Trophoblast cell (in vitro differentiated cells and primary cell): ENCODE measurements at regions not wholly inside any gene's neighbourhood (a gene's known extent, or its start where the extent isn't known, plus 50 kb on each side); places are given as distances from the start of the nearest gene placed in this dataset.

ENCODE experiments used
- DNase-seq, 2 donors: peaks; one replicate each; pipeline ENCODE4 v3.0.0-alpha.2; 2016
- H2AFZ ChIP-seq: 2 replicates; pipeline ENCODE4 v1.6.1; 2013; ENCODE audit warnings: low read length, moderate library complexity, mild to moderate bottlenecking; ENCODE audit not compliant: insufficient read depth, poor library complexity
- H2AK5ac ChIP-seq: 2 replicates; pipeline ENCODE4 v1.6.1; 2013; ENCODE audit warnings: mild to moderate bottlenecking, low read length
- H2BK120ac ChIP-seq: 2 replicates; pipeline ENCODE4 v1.6.1; 2013; ENCODE audit warnings: low read length, mild to moderate bottlenecking, moderate library complexity; ENCODE audit not compliant: insufficient read depth, poor library complexity
- H2BK12ac ChIP-seq: 2 replicates; pipeline ENCODE4 v1.6.1; 2013; ENCODE audit warnings: mild to moderate bottlenecking, low read length, moderate library complexity
- H2BK5ac ChIP-seq: 2 replicates; pipeline ENCODE4 v1.6.1; 2013; ENCODE audit warnings: low read length, low read depth, moderate library complexity, mild to moderate bottlenecking; ENCODE audit not compliant: poor library complexity
- H3K14ac ChIP-seq: 2 replicates; pipeline ENCODE4 v1.6.1; 2013; ENCODE audit warnings: mild to moderate bottlenecking, low read length
- H3K18ac ChIP-seq: 2 replicates; pipeline ENCODE4 v1.6.1; 2013; ENCODE audit warnings: mild to moderate bottlenecking, low read length
- H3K23ac ChIP-seq: 2 replicates; pipeline ENCODE4 v1.6.1; 2013; ENCODE audit warnings: low read length
- H3K27ac ChIP-seq: 2 replicates; pipeline ENCODE4 v1.5.1; 2013; ENCODE audit warnings: low read depth, mild to moderate bottlenecking, inconsistent platforms, low read length, moderate library complexity
- H3K27me3 ChIP-seq: 2 replicates; pipeline ENCODE4 v1.6.1; 2013; ENCODE audit warnings: inconsistent platforms, mild to moderate bottlenecking, low read length, moderate library complexity; ENCODE audit not compliant: insufficient read depth
- H3K36me3 ChIP-seq, 2 experiments: 1 replicate in 1 of 2; 2 replicates in 1 of 2; pipeline ENCODE4 v1.6.1; 2013; ENCODE audit warnings: low read length in 2 of 2, mild to moderate bottlenecking in 2 of 2, moderate library complexity in 1 of 2; ENCODE audit not compliant: insufficient read depth in 2 of 2, control insufficient read depth in 1 of 2
- H3K4ac ChIP-seq: 2 replicates; pipeline ENCODE4 v1.6.1; 2013; ENCODE audit warnings: low read depth, mild to moderate bottlenecking, low read length, moderate library complexity
- H3K4me1 ChIP-seq, 2 experiments: 1 replicate in 1 of 2; 2 replicates in 1 of 2; pipeline ENCODE4 v1.6.1; 2013; ENCODE audit warnings: low read length in 2 of 2, mild to moderate bottlenecking in 2 of 2, moderate library complexity in 1 of 2; ENCODE audit not compliant: insufficient read depth in 2 of 2, control insufficient read depth in 1 of 2
- H3K4me2 ChIP-seq: 2 replicates; pipeline ENCODE4 v1.6.1; 2013; ENCODE audit warnings: inconsistent platforms, mild to moderate bottlenecking, low read length, moderate library complexity
- H3K4me3 ChIP-seq: 2 replicates; pipeline ENCODE4 v1.5.1; 2013; ENCODE audit warnings: mild to moderate bottlenecking, low read depth, low read length, inconsistent platforms
- H3K79me1 ChIP-seq: one replicate; pipeline ENCODE4 v1.6.1; 2013; ENCODE audit warnings: low read length
- H3K79me2 ChIP-seq: 2 replicates; pipeline ENCODE4 v1.6.1; 2013; ENCODE audit warnings: low read length, mild to moderate bottlenecking; ENCODE audit not compliant: control insufficient read depth, insufficient read depth, poor library complexity
- H3K9ac ChIP-seq: 2 replicates; pipeline ENCODE4 v1.6.1; 2013; ENCODE audit warnings: mild to moderate bottlenecking, low read length
- H3K9me3 ChIP-seq: 2 replicates; pipeline ENCODE4 v1.6.1; 2013; ENCODE audit warnings: low read depth, mild to moderate bottlenecking, control low read depth, inconsistent platforms, low read length; ENCODE audit not compliant: insufficient read depth
- H4K12ac ChIP-seq: 2 replicates; pipeline ENCODE4 v1.6.1; 2013; ENCODE audit warnings: low read depth, mild to moderate bottlenecking, low read length, moderate library complexity
- H4K8ac ChIP-seq: 2 replicates; pipeline ENCODE4 v1.6.1; 2013; ENCODE audit warnings: low read depth, mild to moderate bottlenecking, low read length, moderate library complexity
- H4K91ac ChIP-seq: one replicate; pipeline ENCODE4 v1.6.1; 2013; ENCODE audit warnings: low read depth, mild to moderate bottlenecking, low read length, moderate library complexity
- WGBS: extraction: QIAGEN DNeasy Blood & Tissue Kit; methylation state at CpG from one replicate; pipeline ENCODE4 v1.1.7; 2013; ENCODE audit warnings: missing lambda C conversion rate; ENCODE audit not compliant: insufficient read length, insufficient coverage; ENCODE audit errors: extremely low coverage; 5-methylcytosine and 5-hydroxymethylcytosine counted together

- no CpG with 5 or more reads among the region's 3 CpGs for WGBS
Observed at GRCh38 chr3:69647081-69647480, 92.2 kb upstream of the MITF start.

GRCh38 chr3:69646287-69647067, 92.8 kb upstream of the MITF start:
- Histone ChIP-seq H3K27me3 (no peaks in the 10 kb centered on the region), H3K79me1 (no peaks in the 10 kb centered on the region), H3K9me3 (no peaks in the 10 kb centered on the region), H3K18ac (no peak overlapping the region), H3K27ac (no peak overlapping the region), H2BK5ac (no peak overlapping the region), H3K36me3 (no peaks in the 10 kb centered on the region), H2AK5ac (no peak overlapping the region), H2BK120ac (no peak overlapping the region), H4K91ac (no peak overlapping the region), H2AFZ (no peak overlapping the region), H3K23ac (no peak overlapping the region), H4K8ac (no peak overlapping the region), H3K4me1 (no peaks in the 10 kb centered on the region), H2BK12ac (no peak overlapping the region), H3K4ac (no peak overlapping the region), H3K79me2 (no peaks in the 10 kb centered on the region), H4K12ac (no peak overlapping the region), H3K14ac (no peak overlapping the region), H3K4me3 (no peak overlapping the region), H3K9ac (no peak overlapping the region), H3K4me2 (no peak overlapping the region)
- no peak for DNase-seq
- no CpG with 5 or more reads among the region's 14 CpGs for WGBS

More at GRCh38 chr3:69647081-69647480, 92.2 kb upstream of the MITF start:
- no peak for DNase-seq
- Histone ChIP-seq H3K4me3 (no peak overlapping the region), H3K27me3 (no peaks in the 10 kb centered on the region), H2BK12ac (no peak overlapping the region), H3K9me3 (no peaks in the 10 kb centered on the region), H3K4me2 (no peak overlapping the region), H2BK5ac (no peak overlapping the region), H2AFZ (no peak overlapping the region), H3K79me2 (no peaks in the 10 kb centered on the region), H4K91ac (no peak overlapping the region), H2BK120ac (no peak overlapping the region), H3K23ac (no peak overlapping the region), H3K4ac (no peak overlapping the region), H3K4me1 (no peaks in the 10 kb centered on the region), H2AK5ac (no peak overlapping the region), H3K14ac (no peak overlapping the region), H3K27ac (no peak overlapping the region), H3K79me1 (no peaks in the 10 kb centered on the region), H3K9ac (no peak overlapping the region), H4K12ac (no peak overlapping the region), H4K8ac (no peak overlapping the region), H3K36me3 (no peaks in the 10 kb centered on the region), H3K18ac (no peak overlapping the region)

GRCh38 chr3:69642606-69643005, 96.7 kb upstream of the MITF start:
- Histone ChIP-seq H3K4me3 (no peak overlapping the region), H3K79me2 (no peaks in the 10 kb centered on the region), H4K91ac (no peak overlapping the region), H3K9me3 (no peaks in the 10 kb centered on the region), H3K27me3 (no peaks in the 10 kb centered on the region), H2AK5ac (no peak overlapping the region), H2AFZ (no peak overlapping the region), H4K8ac (no peak overlapping the region), H3K79me1 (no peaks in the 10 kb centered on the region), H3K23ac (no peak overlapping the region), H3K36me3 (no peaks in the 10 kb centered on the region), H3K4ac (no peak overlapping the region), H3K14ac (no peak overlapping the region), H3K4me1 (no peaks in the 10 kb centered on the region), H2BK12ac (no peak overlapping the region), H3K27ac (no peak overlapping the region), H4K12ac (no peak overlapping the region), H2BK120ac (no peak overlapping the region), H3K9ac (no peak overlapping the region), H3K4me2 (no peak overlapping the region), H3K18ac (no peak overlapping the region), H2BK5ac (no peak overlapping the region)
- WGBS, result no CpG with 5 or more reads among the region's 5 CpGs
- DNase-seq, result peak in 1 of 2 donors; percentile 8

DNA sequence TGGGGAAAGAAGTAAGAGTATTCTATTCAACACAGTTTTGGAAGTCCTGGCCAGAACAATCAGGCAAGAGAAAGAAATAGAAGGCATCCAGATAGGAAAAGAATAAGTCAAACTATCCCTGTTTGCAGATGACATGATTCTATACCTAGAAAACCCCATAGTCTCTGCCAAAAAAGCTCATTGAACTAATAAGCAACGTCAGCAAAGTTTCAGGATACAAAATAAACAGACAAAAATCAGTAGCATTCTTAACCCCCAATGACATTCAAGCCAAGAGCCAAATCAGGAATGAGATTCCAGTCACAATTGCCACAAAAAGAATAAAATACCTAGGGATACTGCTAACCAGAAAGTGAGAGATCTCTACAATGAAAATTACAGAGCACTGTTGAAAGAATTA, 99.4 kb upstream of the MITF start:
- H3K4me2 ChIP-seq, result no peak overlapping the region
- no peak overlapping the region for H4K12ac ChIP-seq
- no peak overlapping the region for H2AFZ ChIP-seq
- H3K79me1 ChIP-seq, result no peaks in the 10 kb centered on the region
- no peaks in the 10 kb centered on the region for H3K9me3 ChIP-seq
- no peak overlapping the region for H2BK120ac ChIP-seq
- no peak overlapping the region for H3K23ac ChIP-seq
- WGBS, result no CpG with 5 or more reads among the region's 1 CpG
- H2BK5ac ChIP-seq, result no peak overlapping the region
- H3K27me3 ChIP-seq, result no peaks in the 10 kb centered on the region
- DNase-seq, result no peak
- no peak overlapping the region for H3K9ac ChIP-seq
- H3K4ac ChIP-seq, result no peak overlapping the region
- H2BK12ac ChIP-seq, result no peak overlapping the region
- no peak overlapping the region for H3K4me3 ChIP-seq
- no peak overlapping the region for H4K8ac ChIP-seq
- no peak overlapping the region for H2AK5ac ChIP-seq
- no peak overlapping the region for H3K14ac ChIP-seq
- no peaks in the 10 kb centered on the region for H3K36me3 ChIP-seq
- no peaks in the 10 kb centered on the region for H3K79me2 ChIP-seq
- no peak overlapping the region for H3K18ac ChIP-seq
- H3K4me1 ChIP-seq, result no peaks in the 10 kb centered on the region
- H3K27ac ChIP-seq, result no peak overlapping the region
- H4K91ac ChIP-seq, result no peak overlapping the region
